OCI-LY1 (cell line): ENCODE measurements at regions not wholly inside any gene's neighbourhood (a gene's known extent, or its start where the extent isn't known, plus 50 kb on each side); places are given as distances from the start of the nearest gene placed in this dataset.
"Not testable (repeated sequence)": the region's sequence is repeated elsewhere in the genome, so short reads cannot be mapped to it uniquely, and the experiment has no call there.

ENCODE experiments used
- H2AFZ ChIP-seq: fragments of 200-600 bp; sonication (generic), shearing (Covaris generic); 2 replicates; pipeline ENCODE4 v1.6.0; 2014; ENCODE audit warnings: antibody characterized with exemption, mild to moderate bottlenecking, low read length
- H3F3A ChIP-seq: fragments of 200-600 bp; sonication (generic), shearing (Covaris generic); 2 replicates; pipeline ENCODE4 v1.6.0; 2014; ENCODE audit warnings: mild to moderate bottlenecking, antibody characterized with exemption, low read length, moderate library complexity; ENCODE audit not compliant: insufficient read depth
- H3K27ac ChIP-seq: fragments of 200-600 bp; sonication (generic); 2 replicates; pipeline ENCODE4 v1.5.1; 2014; ENCODE audit warnings: low read length, mixed run types, mild to moderate bottlenecking, low read depth; ENCODE audit not compliant: poor library complexity, severe bottlenecking
- H3K27me3 ChIP-seq: fragments of 200-600 bp; sonication (generic); 2 replicates; pipeline ENCODE4 v1.6.0; 2014; ENCODE audit warnings: antibody characterized with exemption, mild to moderate bottlenecking, low read length, moderate library complexity; ENCODE audit not compliant: insufficient read depth
- H3K36me3 ChIP-seq: fragments of 200-600 bp; sonication (generic); 2 replicates; pipeline ENCODE4 v1.6.1; 2014; ENCODE audit warnings: mild to moderate bottlenecking, antibody characterized with exemption, low read length, moderate library complexity, mixed read lengths; ENCODE audit not compliant: insufficient read depth
- H3K4me1 ChIP-seq: fragments of 200-600 bp; sonication (generic); 2 replicates; pipeline ENCODE4 v1.5.1; 2014; ENCODE audit warnings: mild to moderate bottlenecking, low read length, moderate library complexity; ENCODE audit not compliant: insufficient read depth, severe bottlenecking
- H3K4me2 ChIP-seq: fragments of 200-600 bp; sonication (generic), shearing (Covaris generic); 2 replicates; pipeline ENCODE4 v1.6.1; 2014; ENCODE audit warnings: low read length
- H3K4me3 ChIP-seq: fragments of 200-600 bp; sonication (generic); 2 replicates; pipeline ENCODE4 v1.5.1; 2014; ENCODE audit warnings: low read length, low read depth, mild to moderate bottlenecking, mixed read lengths; ENCODE audit not compliant: poor library complexity, severe bottlenecking
- H3K79me2 ChIP-seq: fragments of 200-600 bp; shearing (Covaris generic); 2 replicates; pipeline ENCODE4 v1.6.1; 2016; ENCODE audit warnings: mixed run types, low read length, mixed read lengths; ENCODE audit not compliant: insufficient read depth
- H3K9ac ChIP-seq: fragments of 200-600 bp; sonication (generic), shearing (Covaris generic); 2 replicates; pipeline ENCODE4 v1.6.1; 2014; ENCODE audit warnings: mild to moderate bottlenecking, low read length, mixed read lengths
- H3K9me2 ChIP-seq: fragments of 200-600 bp; sonication (generic), shearing (Covaris generic); 2 replicates; pipeline ENCODE4 v1.6.1; 2014; ENCODE audit warnings: low read depth, mild to moderate bottlenecking, low read length, mixed read lengths
- H3K9me3 ChIP-seq: fragments of 200-600 bp; shearing (Covaris generic); 2 replicates; pipeline ENCODE4 v1.6.1; 2014; ENCODE audit warnings: low read length, mixed read lengths
- H4K20me1 ChIP-seq: fragments of 200-600 bp; sonication (generic), shearing (Covaris generic); 2 replicates; pipeline ENCODE4 v1.6.0; 2016; ENCODE audit warnings: mild to moderate bottlenecking, low read length; ENCODE audit not compliant: insufficient read depth
- CTCF ChIP-seq: fragments of 200-600 bp; sonication (generic), shearing (Covaris generic); IDR thresholded peaks from 2 replicates; pipeline ENCODE4 v1.5.1; 2017; ENCODE audit warnings: mild to moderate bottlenecking, antibody characterized with exemption, low read length, moderate library complexity, mixed read lengths
- EZH2 ChIP-seq: fragments of 200-600 bp; sonication (generic), shearing (Covaris generic); IDR thresholded peaks from 2 replicates; pipeline ENCODE4 v1.8.0; 2017; ENCODE audit warnings: borderline replicate concordance, mixed run types, mild to moderate bottlenecking, antibody characterized with exemption, low read length, moderate library complexity, mixed read lengths

DNA sequence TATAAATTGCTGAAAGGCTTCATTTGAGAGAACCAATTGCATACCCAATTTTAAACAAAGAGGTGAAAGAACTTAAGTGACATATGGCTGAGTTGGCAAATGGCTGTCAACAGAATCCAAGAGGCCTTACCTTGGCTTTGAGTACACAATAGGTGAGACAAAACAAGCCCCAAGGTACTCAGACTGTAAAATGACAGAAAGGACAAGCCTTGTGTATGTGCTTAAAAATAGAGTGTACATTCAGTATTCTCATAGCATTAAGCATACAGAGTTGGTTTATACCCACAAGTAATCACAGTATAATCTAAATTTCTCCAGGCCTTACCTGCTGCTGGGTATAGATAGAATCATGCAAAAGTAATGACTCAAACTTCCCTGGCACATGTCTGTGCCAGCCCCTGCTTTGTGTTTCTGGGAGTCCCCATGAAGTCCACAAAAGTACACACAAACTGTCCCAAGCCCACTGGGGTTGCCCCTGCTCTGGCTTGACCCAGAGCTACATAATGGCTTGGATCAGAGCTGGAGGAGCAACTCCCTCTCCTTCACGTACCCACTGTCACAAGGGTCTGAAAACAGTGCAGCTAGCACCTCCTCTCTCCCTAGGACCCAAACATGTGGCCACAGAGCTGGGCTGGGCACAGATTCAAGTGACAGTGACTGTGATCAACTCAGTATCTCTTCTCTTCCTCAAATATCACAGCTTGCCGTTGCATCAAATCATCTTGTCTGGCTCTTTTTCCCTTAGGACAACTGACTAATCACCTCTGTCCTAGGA lies 250.8 kb downstream of the ENC1 start:
- Histone ChIP-seq H3K4me2 (no peak overlapping the region), H4K20me1 (no peaks in the 10 kb centered on the region), H3K79me2 (no peaks in the 10 kb centered on the region), H3K9me2 (no peaks in the 10 kb centered on the region), H3K36me3 (no peaks in the 10 kb centered on the region), H3F3A (no peaks in the 10 kb centered on the region), H3K27ac (no peak overlapping the region), H3K4me1 (peaks cover 8% of the 10 kb centered on the region), H3K27me3 (no peaks in the 10 kb centered on the region), H2AFZ (no peak overlapping the region), H3K9ac (no peak overlapping the region), H3K9me3 (no peaks in the 10 kb centered on the region), H3K4me3 (no peak overlapping the region)
- TF ChIP-seq EZH2, result no peak
- no peak for TF ChIP-seq CTCF

GRCh38 chr5:74388411-74388810 lies 252.1 kb downstream of the ENC1 start:
- H3K9me3 ChIP-seq, H3K4me3 ChIP-seq, H4K20me1 ChIP-seq, H3K4me2 ChIP-seq, H3K9me2 ChIP-seq, H3K4me1 ChIP-seq, H3K36me3 ChIP-seq, H3K9ac ChIP-seq, H3K27ac ChIP-seq, H3K27me3 ChIP-seq, H2AFZ ChIP-seq, H3K79me2 ChIP-seq, H3F3A ChIP-seq: not testable (repeated sequence)

DNA sequence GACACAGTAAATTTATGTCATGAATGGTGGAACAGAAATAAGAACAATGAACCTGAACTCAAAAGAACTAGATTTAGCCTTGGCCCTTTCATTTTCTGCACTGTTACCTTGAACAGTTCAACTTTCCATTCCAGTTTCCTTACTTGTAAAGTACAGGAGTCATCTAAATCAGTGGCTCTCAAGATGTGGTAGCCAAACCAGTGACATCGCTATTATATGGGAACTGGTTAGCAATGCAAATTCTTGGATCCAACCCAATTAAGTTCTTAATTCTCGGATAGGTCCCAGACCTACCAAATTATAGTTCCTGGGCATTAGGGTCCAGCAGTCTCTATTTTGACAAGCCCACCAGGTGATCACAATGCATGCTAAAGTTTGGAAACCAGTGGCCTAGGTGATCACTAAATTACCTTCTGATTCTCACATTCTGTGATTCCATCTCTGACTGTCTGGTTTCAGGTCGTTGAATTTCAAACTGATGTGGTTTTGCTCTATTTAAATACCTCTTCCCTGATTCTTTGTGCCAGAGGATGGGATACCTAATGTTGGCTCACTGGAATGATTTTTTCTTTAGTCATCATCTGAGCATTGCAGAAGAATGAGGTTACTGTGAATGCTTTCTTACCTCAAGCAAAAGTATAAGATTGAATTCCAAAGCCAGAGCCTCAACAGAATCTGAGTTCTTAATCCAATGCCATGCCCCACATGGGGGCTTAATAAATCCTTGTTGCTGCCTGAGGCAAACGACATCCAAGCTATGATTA lies 253.8 kb downstream of the ENC1 start:
- Histone ChIP-seq H3K27me3 (no peaks in the 10 kb centered on the region), H3K36me3 (no peaks in the 10 kb centered on the region), H4K20me1 (no peaks in the 10 kb centered on the region), H3K9me3 (no peaks in the 10 kb centered on the region), H3K79me2 (no peaks in the 10 kb centered on the region), H3K4me2 (no peak overlapping the region), H2AFZ (no peak overlapping the region), H3F3A (no peaks in the 10 kb centered on the region), H3K27ac (no peak overlapping the region), H3K9me2 (no peaks in the 10 kb centered on the region), H3K9ac (no peak overlapping the region), H3K4me1 (peaks cover 8% of the 10 kb centered on the region), H3K4me3 (no peak overlapping the region)
- TF ChIP-seq EZH2, result no peak
- TF ChIP-seq CTCF, result no peak
